ENCODE measurements at regions not wholly inside any gene's neighbourhood (a gene's known extent, or its start where the extent isn't known, plus 50 kb on each side); places are given as distances from the start of the nearest gene placed in this dataset.

DNA sequence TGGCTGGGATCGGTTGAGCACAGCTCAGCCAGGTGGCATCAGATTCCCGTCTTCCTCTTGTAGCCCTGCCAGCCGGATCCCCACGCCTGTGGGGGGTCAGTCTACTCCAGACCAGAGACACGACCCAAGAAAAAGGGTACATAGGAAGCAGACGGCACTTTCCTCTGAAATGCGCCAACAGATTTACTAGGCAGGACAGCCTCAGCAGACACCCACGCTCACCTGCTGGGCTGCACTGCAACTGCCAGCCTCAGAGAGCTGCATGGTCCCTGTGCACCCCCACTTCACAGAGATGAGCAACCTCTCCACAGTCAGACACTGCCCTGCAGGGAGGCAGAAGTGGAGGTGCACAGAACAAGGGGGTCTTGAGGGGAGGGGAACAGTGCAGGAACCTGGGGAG lies 75.7 kb upstream of the OTOS start:
- TF ChIP-seq, protein P1, sequence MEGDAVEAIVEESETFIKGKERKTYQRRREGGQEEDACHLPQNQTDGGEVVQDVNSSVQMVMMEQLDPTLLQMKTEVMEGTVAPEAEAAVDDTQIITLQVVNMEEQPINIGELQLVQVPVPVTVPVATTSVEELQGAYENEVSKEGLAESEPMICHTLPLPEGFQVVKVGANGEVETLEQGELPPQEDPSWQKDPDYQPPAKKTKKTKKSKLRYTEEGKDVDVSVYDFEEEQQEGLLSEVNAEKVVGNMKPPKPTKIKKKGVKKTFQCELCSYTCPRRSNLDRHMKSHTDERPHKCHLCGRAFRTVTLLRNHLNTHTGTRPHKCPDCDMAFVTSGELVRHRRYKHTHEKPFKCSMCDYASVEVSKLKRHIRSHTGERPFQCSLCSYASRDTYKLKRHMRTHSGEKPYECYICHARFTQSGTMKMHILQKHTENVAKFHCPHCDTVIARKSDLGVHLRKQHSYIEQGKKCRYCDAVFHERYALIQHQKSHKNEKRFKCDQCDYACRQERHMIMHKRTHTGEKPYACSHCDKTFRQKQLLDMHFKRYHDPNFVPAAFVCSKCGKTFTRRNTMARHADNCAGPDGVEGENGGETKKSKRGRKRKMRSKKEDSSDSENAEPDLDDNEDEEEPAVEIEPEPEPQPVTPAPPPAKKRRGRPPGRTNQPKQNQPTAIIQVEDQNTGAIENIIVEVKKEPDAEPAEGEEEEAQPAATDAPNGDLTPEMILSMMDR (conservative IDR thresholded peaks at IDR 0.05; ENCODE audit: low read depth, low read length): no peak
- no peak for TF ChIP-seq EZH2 (IDR thresholded peaks at IDR 0.05; ENCODE audit: low read length, unreplicated experiment)
